Islet of Langerhans (tissue), 1 donor: ENCODE measurements at regions not wholly inside any gene's neighbourhood (a gene's known extent, or its start where the extent isn't known, plus 50 kb on each side); places are given as distances from the start of the nearest gene placed in this dataset.
"Not testable (repeated sequence)": the region's sequence is repeated elsewhere in the genome, so short reads cannot be mapped to it uniquely, and the experiment has no call there.

Source experiments
- FAIRE-seq: peaks from one replicate; lab custom pipeline; 2011; peaks lifted over from hg19 to GRCh38; lab: Jason Lieb, UNC

GRCh38 chr18:1296237-1296636, 391.6 kb downstream of the ADCYAP1 start:
- no peak for FAIRE-seq

GRCh38 chr18:1302861-1303260, 398.2 kb downstream of the ADCYAP1 start:
- FAIRE-seq: no peak

- no peak for FAIRE-seq
These were observed 399.8 kb downstream of the ADCYAP1 start for GRCh38 chr18:1304392-1304992.

- FAIRE-seq: no peak
These were observed 402.0 kb downstream of the ADCYAP1 start for GRCh38 chr18:1306641-1307040.

GRCh38 chr18:1308686-1309085, 404.0 kb downstream of the ADCYAP1 start:
- no peak for FAIRE-seq

- no peak for FAIRE-seq
These were observed 406.7 kb downstream of the ADCYAP1 start for GRCh38 chr18:1311376-1311775.

- not testable (repeated sequence) for FAIRE-seq
These were observed 430.7 kb downstream of the ADCYAP1 start for GRCh38 chr18:1335345-1335744.

- FAIRE-seq: no peak
These were observed 446.3 kb downstream of the ADCYAP1 start for GRCh38 chr18:1350931-1351450.

GRCh38 chr18:1353025-1353424, 448.4 kb downstream of the ADCYAP1 start:
- no peak for FAIRE-seq

GRCh38 chr18:1357724-1358123, 453.1 kb downstream of the ADCYAP1 start:
- no peak for FAIRE-seq

GRCh38 chr18:1361936-1362335, 457.3 kb downstream of the ADCYAP1 start:
- FAIRE-seq: no peak

GRCh38 chr18:1370552-1370951, 465.9 kb downstream of the ADCYAP1 start:
- no peak for FAIRE-seq

GRCh38 chr18:1371724-1372123, 467.1 kb downstream of the ADCYAP1 start:
- FAIRE-seq: no peak

- no peak for FAIRE-seq
These were observed 478.8 kb downstream of the ADCYAP1 start for GRCh38 chr18:1383465-1383864.

GRCh38 chr18:1388468-1388867, 483.8 kb downstream of the ADCYAP1 start:
- not testable (repeated sequence) for FAIRE-seq

- FAIRE-seq: no peak
These were observed 487.4 kb downstream of the ADCYAP1 start for GRCh38 chr18:1392046-1392445.

- no peak for FAIRE-seq
These were observed 488.4 kb downstream of the ADCYAP1 start for GRCh38 chr18:1392865-1393734.

- no peak for FAIRE-seq
These were observed 489.3 kb downstream of the ADCYAP1 start for GRCh38 chr18:1393929-1394328.

- no peak for FAIRE-seq
These were observed 489.8 kb downstream of the ADCYAP1 start for GRCh38 chr18:1394426-1394825.

- FAIRE-seq: no peak
These were observed 490.3 kb downstream of the ADCYAP1 start for GRCh38 chr18:1394966-1395365.

- FAIRE-seq: no peak
These were observed 503.7 kb downstream of the ADCYAP1 start for GRCh38 chr18:1408376-1408775.

GRCh38 chr18:1412655-1413322, 508.1 kb downstream of the ADCYAP1 start:
- FAIRE-seq: no peak

GRCh38 chr18:1413323-1413675, 508.6 kb downstream of the ADCYAP1 start:
- FAIRE-seq: no peak
